GM12878 (cell line): ENCODE measurements at regions not wholly inside any gene's neighbourhood (a gene's known extent, or its start where the extent isn't known, plus 50 kb on each side); places are given as distances from the start of the nearest gene placed in this dataset.

ENCODE experiments used
- ATAC-seq: fragments of 200-7000 bp; cut with Tn5 transposase; 3 replicates; pipeline ENCODE4 v1.9.1; 2020; ENCODE audit warnings: mild to moderate bottlenecking, moderate library complexity
- BruUV-seq: library from RNA; stranded (reverse); fragments of 400-500 nt; replicated peaks from 2 replicates; lab custom pipeline; 2021; lab: Mats Ljungman, UMichigan
- CTCF ChIA-PET: fragments of 300-600 bp; sonication (Branson Sonifier 250); formaldehyde crosslinking; extraction: SDS; loops from one replicate; lab custom pipeline; 2021; ENCODE audit warnings: inconsistent platforms; lab: Yijun Ruan, JAX
- POLR2A ChIA-PET: fragments of 350-600 bp; formaldehyde crosslinking; extraction: SDS; loops from one replicate; lab custom pipeline; 2021; ENCODE audit warnings: inconsistent platforms; lab: Charles Lee
- RAD21 ChIA-PET: fragments of 300-600 bp; sonication (Branson Sonifier 250); formaldehyde crosslinking; loops from one replicate; lab custom pipeline; 2023; ENCODE audit warnings: antibody characterized with exemption; ENCODE audit not compliant: unreplicated experiment; lab: Charles Lee
- SMC1A ChIA-PET: fragments of 300-600 bp; sonication (Branson Sonifier 250); formaldehyde crosslinking; loops from one replicate; lab custom pipeline; 2023; ENCODE audit not compliant: unreplicated experiment, uncharacterized antibody; lab: Charles Lee
- DNase-seq: peaks from one replicate; pipeline ENCODE4 v3.0.0-alpha.2; 2011; ENCODE audit warnings: low read depth, low spot score
- FAIRE-seq: peaks from 3 replicates; lab custom pipeline; 2011; peaks lifted over from hg19 to GRCh38; lab: Jason Lieb, UNC
- H2AFZ ChIP-seq: 2 replicates; pipeline ENCODE4 v1.6.0; 2011; ENCODE audit warnings: low read depth, low read length, control low read depth; ENCODE audit not compliant: control insufficient read depth
- H3K27ac ChIP-seq: 2 replicates; pipeline ENCODE4 v1.5.1; 2011; ENCODE audit warnings: control low read depth; ENCODE audit not compliant: control insufficient read depth, insufficient read depth
- H3K27me3 ChIP-seq, 2 experiments: replicated peaks in 1 of 2; 2 replicates each; pipeline versions ENCODE4 v1.6.0 to v1.6.1; 2011; ENCODE audit warnings: low read length in 1 of 2; ENCODE audit not compliant: control insufficient read depth in 2 of 2, insufficient read depth in 2 of 2
- H3K36me3 ChIP-seq, 2 experiments: 2 replicates each; pipeline ENCODE4 v1.5.1; 2011; ENCODE audit warnings: low read length in 1 of 2; ENCODE audit not compliant: control insufficient read depth in 2 of 2, insufficient read depth in 2 of 2
- H3K4me1 ChIP-seq: 2 replicates; pipeline ENCODE4 v1.6.1; 2011; ENCODE audit warnings: mild to moderate bottlenecking, low read length, moderate library complexity, mixed read lengths; ENCODE audit not compliant: control insufficient read depth, insufficient read depth
- H3K4me2 ChIP-seq: 2 replicates; pipeline ENCODE4 v1.6.0; 2011; ENCODE audit warnings: control low read depth; ENCODE audit not compliant: control insufficient read depth, insufficient read depth
- H3K4me3 ChIP-seq: fragments of 200-600 bp; sonication (generic); 2 replicates; pipeline ENCODE4 v1.5.1; 2016
- H3K79me2 ChIP-seq: 2 replicates; pipeline ENCODE4 v1.6.0; 2011; ENCODE audit warnings: low read length; ENCODE audit not compliant: control insufficient read depth, insufficient read depth
- H3K9ac ChIP-seq: 2 replicates; pipeline ENCODE4 v1.8.0; 2011; ENCODE audit warnings: low read length, control low read depth, mixed read lengths; ENCODE audit not compliant: control insufficient read depth, insufficient read depth
- H3K9me3 ChIP-seq: replicated peaks from 3 replicates; pipeline ENCODE4 v1.5.1; 2011; ENCODE audit warnings: mild to moderate bottlenecking, low read length; ENCODE audit not compliant: control insufficient read depth, insufficient read depth
- H4K20me1 ChIP-seq: 2 replicates; pipeline ENCODE4 v1.6.0; 2011; ENCODE audit not compliant: control insufficient read depth, insufficient read depth
- BCL11A ChIP-seq: IDR thresholded peaks from 2 replicates; pipeline ENCODE4 v1.6.1; 2011; ENCODE audit warnings: low read depth, low read length
- HDAC6 ChIP-seq: fragments of 200-600 bp; sonication (generic); IDR thresholded peaks from one replicate; pipeline ENCODE4 v1.8.0; 2017; ENCODE audit warnings: antibody characterized with exemption; ENCODE audit not compliant: unreplicated experiment
- NR2C1 ChIP-seq: fragments of 450-650 bp; IDR thresholded peaks from 2 replicates; pipeline ENCODE4 v1.6.1; 2017; ENCODE audit warnings: antibody characterized with exemption, mild to moderate bottlenecking, moderate library complexity
- SMC3 ChIP-seq: IDR thresholded peaks from 2 replicates; pipeline ENCODE4 v1.6.1; 2011; ENCODE audit warnings: low read length, improper control_type of control experiment, borderline replicate concordance
- SUPT20H ChIP-seq: IDR thresholded peaks from 2 replicates; pipeline ENCODE4 v1.6.1; 2011; ENCODE audit warnings: low read depth, mild to moderate bottlenecking, low read length, moderate library complexity, borderline replicate concordance; ENCODE audit not compliant: control insufficient read depth
- TCF3 ChIP-seq: IDR thresholded peaks from 2 replicates; pipeline ENCODE4 v1.6.1; 2012; ENCODE audit warnings: low read depth, mild to moderate bottlenecking, low read length, borderline replicate concordance; ENCODE audit not compliant: insufficient read depth
- WGBS: methylation state at CpG from one replicate; pipeline ENCODE4 v1.1.6; 2016; ENCODE audit warnings: low lambda C conversion rate; ENCODE audit not compliant: insufficient replicate concordance, insufficient coverage; ENCODE audit errors: missing lambda C conversion rate; 5-methylcytosine and 5-hydroxymethylcytosine counted together
- in situ Hi-C: fragments of 300-500 bp; cut with MboI; formaldehyde crosslinking; loops from 9 replicates; pipeline ENCODE4 v1.14.3; 2018; ENCODE audit warnings: mixed read lengths
- intact Hi-C: fragments of 100-400 bp; cut with micrococcal nuclease; formaldehyde crosslinking; loops from one replicate; pipeline ENCODE4 v1.14.2; 2022; ENCODE audit not compliant: unreplicated experiment

DNA sequence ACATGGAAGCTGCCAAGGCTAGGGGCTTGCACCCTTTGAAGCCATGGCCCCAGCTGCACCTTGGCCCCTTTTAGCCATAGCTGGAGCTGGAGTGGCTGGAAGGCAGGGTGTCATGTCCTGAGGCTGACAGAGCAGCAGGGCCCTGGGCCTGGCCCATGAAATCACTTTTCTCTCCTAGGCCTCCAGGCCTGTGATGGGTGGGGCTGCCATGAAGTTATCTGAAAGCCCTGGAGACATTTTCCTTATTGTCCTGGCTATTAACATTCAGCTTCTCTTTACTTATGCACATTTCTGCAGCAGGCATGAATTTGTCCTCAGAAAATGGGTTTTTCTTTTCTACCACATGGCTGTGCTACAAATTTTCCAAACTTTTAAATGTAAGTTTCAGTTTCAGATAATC lies 106.9 kb upstream of the ELMO1 start (continued):
- TF ChIP-seq SMC3 = no peak
- TF ChIP-seq TCF3 = no peak
- no peak for TF ChIP-seq BCL11A
- TF ChIP-seq NR2C1 = no peak
- TF ChIP-seq, all 136 proteins: peak for 0

DNA sequence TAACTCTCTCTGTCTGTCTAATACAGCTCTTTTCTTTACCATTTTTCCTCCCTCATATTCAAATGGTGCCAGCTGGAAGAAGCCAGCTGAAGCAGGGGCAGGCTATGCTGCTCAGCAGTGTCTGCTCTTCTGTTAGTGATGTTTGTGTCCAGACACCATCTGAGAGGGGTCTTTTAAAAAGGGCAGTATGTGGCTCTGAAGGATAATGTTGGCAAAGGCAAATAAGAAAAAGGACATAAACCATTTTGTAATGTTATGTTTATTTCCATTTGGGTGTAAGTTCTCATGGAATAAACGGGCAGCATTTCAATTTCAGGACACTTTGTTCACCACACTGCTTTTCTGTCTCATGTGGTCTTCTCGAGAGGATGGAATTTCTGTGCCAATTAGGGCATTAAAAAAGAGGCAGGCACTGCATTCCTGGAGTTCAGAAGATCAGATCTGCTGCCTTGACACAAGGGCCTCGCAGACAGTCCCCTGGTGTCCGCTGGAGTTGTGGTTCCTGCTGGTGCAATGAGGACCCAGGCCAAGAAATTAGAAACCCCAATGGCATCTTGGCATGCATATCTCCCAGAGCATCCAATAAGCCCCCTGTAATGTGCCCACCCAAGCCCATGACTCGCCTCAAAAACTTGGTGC lies 109.0 kb upstream of the ELMO1 start:
- H3K27ac ChIP-seq = no peak overlapping the region
- RAD21 ChIA-PET = no interaction called here
- no peak overlapping the region for H2AFZ ChIP-seq
- POLR2A ChIA-PET = no interaction called here
- intact Hi-C loops = no loop called here
- peaks cover 4% of the 10 kb centered on the region; the same call in 1 of the 3 replicates for H3K9me3 ChIP-seq
- 32% methylated on average over 5 of the region's 5 CpGs for WGBS
- no peaks in the 10 kb centered on the region for H3K4me1 ChIP-seq
- TF ChIP-seq HDAC6 = no peak
- no peak for TF ChIP-seq SUPT20H
- ATAC-seq = no peak
- CTCF ChIA-PET = interaction anchor here (0.6 to 1.6 kb wide), 3 partner anchors 9 to 280 kb away, joined by 3 to 8 read pairs (median 4); no protein-coding TSS in a partner anchor
- no peak for FAIRE-seq
- no peaks in the 10 kb centered on the region for H3K36me3 ChIP-seq
- H3K79me2 ChIP-seq = no peaks in the 10 kb centered on the region
- no TSS peak for BruUV-seq
- in situ Hi-C loops = no loop called here
- H3K4me2 ChIP-seq = no peak overlapping the region
- no peaks in the 10 kb centered on the region for H4K20me1 ChIP-seq
- SMC1A ChIA-PET = interaction anchor here (1.7 to 1.9 kb wide), 2 partner anchors 9 to 178 kb away, joined by 4 to 7 read pairs; no protein-coding TSS in a partner anchor
- DNase-seq = no peak
- no peak overlapping the region for H3K4me3 ChIP-seq
- H3K27me3 ChIP-seq = no peaks in the 10 kb centered on the region
- H3K9ac ChIP-seq = no peak overlapping the region
